Suprapubic skin (tissue), 4 donors: ENCODE measurements at regions not wholly inside any gene's neighbourhood (a gene's known extent, or its start where the extent isn't known, plus 50 kb on each side); places are given as distances from the start of the nearest gene placed in this dataset.

Source experiments
- POLR2A ChIP-seq, 2 donors: fragments of 450-650 bp; IDR thresholded peaks; one replicate each; pipeline ENCODE4 v1.6.1; 2017; ENCODE audit warnings: antibody characterized with exemption in 2 of 2, mild to moderate bottlenecking in 2 of 2, moderate library complexity in 2 of 2
- POLR2AphosphoS5 ChIP-seq, 3 donors: sonication (generic); formaldehyde crosslinking; IDR thresholded peaks; one replicate each; pipeline ENCODE4 v1.6.1; 2017; ENCODE audit warnings: antibody characterized with exemption in 3 of 3
- TF ChIP-seq, protein P1 (sequence below), 2 donors: fragments of 200-600 bp in 1 of 2; fragments of 450-650 bp in 1 of 2; sonication (generic) in 1 of 2; IDR thresholded peaks; one replicate each; pipeline ENCODE4 v1.5.1; 2016 to 2019; ENCODE audit warnings: antibody characterized with exemption in 2 of 2, mild to moderate bottlenecking in 1 of 2, moderate library complexity in 1 of 2

DNA sequence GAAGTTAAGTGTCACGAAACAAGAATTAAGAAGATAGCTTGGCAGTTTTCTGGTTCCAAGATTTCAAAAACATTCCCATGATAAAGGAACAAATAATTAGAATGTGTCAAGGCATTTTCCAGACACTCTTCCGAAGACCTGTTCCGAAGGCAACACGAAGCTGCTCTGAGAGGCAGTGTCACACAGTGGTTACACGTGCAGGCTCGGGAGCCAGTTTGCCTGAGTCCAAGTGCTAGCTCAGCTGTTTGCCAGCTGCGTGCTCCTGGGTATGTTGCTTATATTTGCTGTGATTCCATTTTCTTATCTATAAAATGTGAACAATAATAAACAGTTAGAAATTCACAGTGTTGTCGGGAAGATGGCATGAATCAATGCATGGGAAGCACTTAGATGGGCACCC, 217.9 kb upstream of the GRIP1 start:
- TF ChIP-seq POLR2AphosphoS5 (IDR thresholded peaks at IDR 0.05): no peak
- no peak for TF ChIP-seq POLR2A (IDR thresholded peaks at IDR 0.05)
- TF ChIP-seq, protein P1, sequence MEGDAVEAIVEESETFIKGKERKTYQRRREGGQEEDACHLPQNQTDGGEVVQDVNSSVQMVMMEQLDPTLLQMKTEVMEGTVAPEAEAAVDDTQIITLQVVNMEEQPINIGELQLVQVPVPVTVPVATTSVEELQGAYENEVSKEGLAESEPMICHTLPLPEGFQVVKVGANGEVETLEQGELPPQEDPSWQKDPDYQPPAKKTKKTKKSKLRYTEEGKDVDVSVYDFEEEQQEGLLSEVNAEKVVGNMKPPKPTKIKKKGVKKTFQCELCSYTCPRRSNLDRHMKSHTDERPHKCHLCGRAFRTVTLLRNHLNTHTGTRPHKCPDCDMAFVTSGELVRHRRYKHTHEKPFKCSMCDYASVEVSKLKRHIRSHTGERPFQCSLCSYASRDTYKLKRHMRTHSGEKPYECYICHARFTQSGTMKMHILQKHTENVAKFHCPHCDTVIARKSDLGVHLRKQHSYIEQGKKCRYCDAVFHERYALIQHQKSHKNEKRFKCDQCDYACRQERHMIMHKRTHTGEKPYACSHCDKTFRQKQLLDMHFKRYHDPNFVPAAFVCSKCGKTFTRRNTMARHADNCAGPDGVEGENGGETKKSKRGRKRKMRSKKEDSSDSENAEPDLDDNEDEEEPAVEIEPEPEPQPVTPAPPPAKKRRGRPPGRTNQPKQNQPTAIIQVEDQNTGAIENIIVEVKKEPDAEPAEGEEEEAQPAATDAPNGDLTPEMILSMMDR (IDR thresholded peaks at IDR 0.05): no peak
